HG02840 (cell line): ENCODE measurements at regions not wholly inside any gene's neighbourhood (a gene's known extent, or its start where the extent isn't known, plus 50 kb on each side); places are given as distances from the start of the nearest gene placed in this dataset.

Source experiments
- ATAC-seq: cut with Tn5 transposase; IDR thresholded peaks from one replicate; pipeline ENCODE4 v1.9.1; 2021; ENCODE audit warnings: mild to moderate bottlenecking, moderate library complexity, moderate number of reproducible peaks; ENCODE audit not compliant: unreplicated experiment, low FRiP score

- ATAC-seq: no peak
Measured at GRCh38 chr12:76704693-76705092, 59.2 kb upstream of the ZDHHC17 start.

GRCh38 chr12:76706101-76706500 is 57.8 kb upstream of the ZDHHC17 start:
- ATAC-seq: no peak

GRCh38 chr12:76706761-76707160 is 57.2 kb upstream of the ZDHHC17 start:
- no peak for ATAC-seq

- no peak for ATAC-seq
Measured at GRCh38 chr12:76707772-76708171, 56.1 kb upstream of the ZDHHC17 start.

GRCh38 chr12:76708296-76708695 is 55.6 kb upstream of the ZDHHC17 start:
- no peak for ATAC-seq

GRCh38 chr12:76711241-76711640 is 52.7 kb upstream of the ZDHHC17 start:
- ATAC-seq: no peak

GRCh38 chr12:76713130-76713529 is 50.8 kb upstream of the ZDHHC17 start:
- ATAC-seq: no peak

- no peak for ATAC-seq
Measured at GRCh38 chr12:76713986-76714385, 49.9 kb upstream of the ZDHHC17 start.
